Stimulated activated naive CD8-positive, alpha-beta T cell treated with anti-CD3 and anti-CD28 coated beads, Interleukin-15, amount 100 ng/mL, for 72 hours (primary cell): ENCODE measurements at regions not wholly inside any gene's neighbourhood (a gene's known extent, or its start where the extent isn't known, plus 50 kb on each side); places are given as distances from the start of the nearest gene placed in this dataset.

ENCODE experiments used
- ATAC-seq: fragments of 150-1000 bp; cut with Tn5 transposase; 2 replicates; pipeline ENCODE4 v1.10.0; 2021; ENCODE audit warnings: mild to moderate bottlenecking, moderate library complexity
- DNase-seq, 2 donors: peaks; one replicate each; pipeline ENCODE4 v3.0.0; 2021 to 2022
- H3K27ac Mint-ChIP-seq, 2 donors: one replicate each; pipeline ENCODE4 v1.8.0; 2022; ENCODE audit warnings: mild to moderate bottlenecking in 2 of 2, mixed read lengths in 2 of 2, moderate library complexity in 2 of 2
- H3K27me3 Mint-ChIP-seq: one replicate; pipeline ENCODE4 v1.8.0; 2022; ENCODE audit warnings: mixed read lengths
- H3K4me1 Mint-ChIP-seq: one replicate; pipeline ENCODE4 v1.8.0; 2022; ENCODE audit warnings: mild to moderate bottlenecking, mixed read lengths
- H3K4me3 Mint-ChIP-seq, 2 donors: one replicate each; pipeline ENCODE4 v1.8.0; 2022; ENCODE audit warnings: mild to moderate bottlenecking in 2 of 2, mixed read lengths in 2 of 2, moderate library complexity in 1 of 2
- H3K9me3 Mint-ChIP-seq, 2 donors: one replicate each; pipeline ENCODE4 v1.8.0; 2022; ENCODE audit warnings: mixed read lengths in 2 of 2

DNA sequence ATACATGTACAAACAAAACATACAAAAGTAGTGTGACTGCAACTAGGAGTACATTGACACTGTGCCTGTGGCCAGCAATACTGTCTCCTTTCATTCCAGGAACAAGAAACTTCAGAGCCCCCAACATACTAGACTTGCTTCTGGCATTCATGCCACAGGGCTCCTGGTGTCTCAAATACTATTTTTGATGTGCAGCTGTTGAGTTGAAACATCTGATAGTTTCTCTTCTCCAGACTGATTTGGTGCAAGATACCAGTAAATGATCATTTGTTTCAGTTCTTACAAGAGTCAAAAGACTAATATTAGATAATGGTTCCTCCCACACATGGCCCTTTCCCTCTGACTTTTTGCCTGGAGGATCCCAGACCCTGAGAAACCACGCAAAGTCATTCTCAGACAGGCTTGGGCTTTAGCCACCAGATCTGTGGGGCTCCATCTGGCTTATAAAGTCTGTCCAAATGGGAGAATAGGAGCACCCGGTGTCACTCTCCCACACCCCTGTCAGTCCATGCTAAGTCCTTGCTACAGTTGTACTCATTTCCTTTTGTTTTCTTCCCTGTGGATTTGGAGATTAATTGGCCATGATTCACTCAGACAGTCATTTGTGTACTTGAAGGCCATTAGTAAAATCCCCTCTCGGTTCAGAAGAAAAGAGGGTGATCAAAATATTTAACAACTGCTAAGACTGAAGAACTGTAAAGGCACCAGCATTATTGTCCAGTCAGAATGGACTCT, 163.5 kb upstream of the RUNX1 start:
- H3K4me1 Mint-ChIP-seq, result peaks cover 8% of the 10 kb centered on the region
- ATAC-seq, result no peak
- no peaks in the 10 kb centered on the region for H3K27me3 Mint-ChIP-seq
- no peak overlapping the region for H3K4me3 Mint-ChIP-seq
- no peak overlapping the region for H3K27ac Mint-ChIP-seq
- DNase-seq, result no peak
- peaks cover 6 to 19% of the 10 kb centered on the region in 2 donors for H3K9me3 Mint-ChIP-seq

GRCh38 chr21:35211782-35212181, 162.7 kb upstream of the RUNX1 start:
- no peak overlapping the region for H3K4me3 Mint-ChIP-seq

GRCh38 chr21:35210093-35210492, 161.0 kb upstream of the RUNX1 start:
- no peak for ATAC-seq
- no peaks in the 10 kb centered on the region for H3K27me3 Mint-ChIP-seq
- H3K4me3 Mint-ChIP-seq, result no peak overlapping the region
- no peak for DNase-seq
- H3K4me1 Mint-ChIP-seq, result peaks cover 19% of the 10 kb centered on the region
- H3K9me3 Mint-ChIP-seq, result peaks cover 6 to 19% of the 10 kb centered on the region in 2 donors
- no peak overlapping the region for H3K27ac Mint-ChIP-seq

More at GRCh38 chr21:35211782-35212181, 162.7 kb upstream of the RUNX1 start:
- ATAC-seq, result no peak
- H3K4me1 Mint-ChIP-seq, result peaks cover 2% of the 10 kb centered on the region
- H3K27ac Mint-ChIP-seq, result no peak overlapping the region
- H3K27me3 Mint-ChIP-seq, result no peaks in the 10 kb centered on the region
- H3K9me3 Mint-ChIP-seq, result peaks cover 6 to 19% of the 10 kb centered on the region in 2 donors
- no peak for DNase-seq

GRCh38 chr21:35208810-35209517, 159.9 kb upstream of the RUNX1 start:
- Mint-ChIP-seq H3K4me1 (peaks cover 30% of the 10 kb centered on the region), H3K27me3 (no peaks in the 10 kb centered on the region), H3K27ac (no peak overlapping the region), H3K4me3 (no peak overlapping the region), H3K9me3 (peaks cover 6 to 19% of the 10 kb centered on the region in 2 donors)
- DNase-seq (no peak), ATAC-seq (no peak)

GRCh38 chr21:35208104-35208503, 159.0 kb upstream of the RUNX1 start:
- H3K27me3 Mint-ChIP-seq, result no peaks in the 10 kb centered on the region
- peaks cover 6 to 12% of the 10 kb centered on the region in 2 donors for H3K9me3 Mint-ChIP-seq
- H3K27ac Mint-ChIP-seq, result no peak overlapping the region
- ATAC-seq (no peak), DNase-seq (no peak)
- peaks cover 36% of the 10 kb centered on the region for H3K4me1 Mint-ChIP-seq
- no peak overlapping the region for H3K4me3 Mint-ChIP-seq

- peaks cover 40% of the 10 kb centered on the region for H3K4me1 Mint-ChIP-seq
Measured at GRCh38 chr21:35207322-35207721, 158.2 kb upstream of the RUNX1 start.

GRCh38 chr21:35206141-35207125, 157.3 kb upstream of the RUNX1 start:
- Mint-ChIP-seq H3K27me3 (no peaks in the 10 kb centered on the region), H3K4me1 (peaks cover 41% of the 10 kb centered on the region), H3K27ac (peak overlapping the region; percentile 28 to 82), H3K9me3 (peaks cover 6 to 12% of the 10 kb centered on the region in 2 donors), H3K4me3 (no peak overlapping the region)
- no peak for DNase-seq
- no peak for ATAC-seq

More at GRCh38 chr21:35207322-35207721, 158.2 kb upstream of the RUNX1 start:
- H3K4me3 Mint-ChIP-seq, result no peak overlapping the region
- DNase-seq (no peak), ATAC-seq (no peak)
- peaks cover 6 to 12% of the 10 kb centered on the region in 2 donors for H3K9me3 Mint-ChIP-seq
- peak overlapping the region in 1 of 2 donors; percentile 24 for H3K27ac Mint-ChIP-seq
- H3K27me3 Mint-ChIP-seq, result no peaks in the 10 kb centered on the region

GRCh38 chr21:35204850-35205541, 155.9 kb upstream of the RUNX1 start:
- peak overlapping the region; percentile 71 to 83 for H3K4me3 Mint-ChIP-seq
- H3K27ac Mint-ChIP-seq, result peak overlapping the region; percentile 93 to 97
- peaks cover 41% of the 10 kb centered on the region for H3K4me1 Mint-ChIP-seq
- H3K9me3 Mint-ChIP-seq, result peaks cover 5 to 6% of the 10 kb centered on the region in 2 donors
- H3K27me3 Mint-ChIP-seq, result no peaks in the 10 kb centered on the region
- peak; percentile 25 to 31 for DNase-seq
- no peak for ATAC-seq

DNA sequence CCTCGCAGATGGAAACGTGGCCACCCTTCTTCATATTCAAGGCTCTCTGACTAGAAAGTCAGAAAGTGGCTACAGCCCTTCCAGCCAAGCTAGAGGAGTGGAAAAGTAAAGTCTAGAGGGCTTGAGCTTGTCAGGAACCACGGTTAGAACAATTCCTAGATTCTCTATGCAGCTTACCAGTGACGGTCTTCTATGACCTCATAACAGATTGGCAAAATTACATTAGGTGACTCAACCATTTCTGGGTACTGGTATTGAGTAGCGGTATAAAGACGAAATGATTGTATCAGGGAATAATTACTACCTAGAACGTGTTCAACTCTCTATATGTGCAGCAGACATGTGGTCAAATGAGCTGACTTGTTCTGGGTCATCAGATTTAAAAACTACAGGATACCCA, 155.0 kb upstream of the RUNX1 start:
- H3K4me3 Mint-ChIP-seq, result no peak overlapping the region
- ATAC-seq, result no peak
- no peak for DNase-seq
- H3K9me3 Mint-ChIP-seq, result peaks cover 0 to 1% of the 10 kb centered on the region in 2 donors
- H3K27ac Mint-ChIP-seq, result no peak overlapping the region
- no peaks in the 10 kb centered on the region for H3K27me3 Mint-ChIP-seq
- H3K4me1 Mint-ChIP-seq, result peaks cover 45% of the 10 kb centered on the region

- H3K27me3 Mint-ChIP-seq, result no peaks in the 10 kb centered on the region
- no peak for ATAC-seq
- H3K9me3 Mint-ChIP-seq, result no peaks in the 10 kb centered on the region
- no peak overlapping the region for H3K27ac Mint-ChIP-seq
- no peak overlapping the region for H3K4me3 Mint-ChIP-seq
- peaks cover 53% of the 10 kb centered on the region for H3K4me1 Mint-ChIP-seq
- DNase-seq, result no peak
Measured at GRCh38 chr21:35203093-35203977, 154.2 kb upstream of the RUNX1 start.

DNA sequence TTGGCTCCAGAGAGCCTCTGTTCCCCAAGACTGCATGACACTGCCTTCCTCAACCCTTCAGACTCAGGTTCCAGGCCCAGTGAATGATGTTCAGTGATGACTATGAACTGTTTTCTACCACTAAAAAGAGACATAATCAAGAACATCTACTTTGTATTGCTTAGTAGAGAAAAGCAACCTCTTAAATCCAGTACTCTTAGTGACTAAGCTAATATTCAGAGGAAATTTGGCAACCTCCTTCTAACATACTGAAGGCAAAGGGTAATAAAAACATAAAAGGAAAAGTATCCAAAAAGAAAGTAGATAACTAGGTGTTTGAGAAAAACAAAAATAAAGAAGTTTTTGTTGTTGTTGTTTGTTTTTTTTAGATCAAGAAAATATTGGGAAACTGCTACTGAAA, 153.3 kb upstream of the RUNX1 start:
- H3K9me3 Mint-ChIP-seq, result no peaks in the 10 kb centered on the region
- ATAC-seq (no peak), DNase-seq (no peak)
- peaks cover 57% of the 10 kb centered on the region for H3K4me1 Mint-ChIP-seq
- no peak overlapping the region for H3K4me3 Mint-ChIP-seq
- no peaks in the 10 kb centered on the region for H3K27me3 Mint-ChIP-seq
- peak overlapping the region in 1 of 2 donors; percentile 64 for H3K27ac Mint-ChIP-seq

GRCh38 chr21:35201799-35202198, 152.7 kb upstream of the RUNX1 start:
- DNase-seq (no peak), ATAC-seq (no peak)
- H3K9me3 Mint-ChIP-seq, result peaks cover 0 to 5% of the 10 kb centered on the region in 2 donors
- H3K27ac Mint-ChIP-seq, result no peak overlapping the region
- H3K27me3 Mint-ChIP-seq, result no peaks in the 10 kb centered on the region
- no peak overlapping the region for H3K4me3 Mint-ChIP-seq
- H3K4me1 Mint-ChIP-seq, result peaks cover 55% of the 10 kb centered on the region

- H3K9me3 Mint-ChIP-seq, result peaks cover 4 to 5% of the 10 kb centered on the region in 2 donors
- ATAC-seq (no peak), DNase-seq (no peak)
- H3K4me1 Mint-ChIP-seq, result peaks cover 50% of the 10 kb centered on the region
- H3K27ac Mint-ChIP-seq, result no peak overlapping the region
- no peak overlapping the region for H3K4me3 Mint-ChIP-seq
- H3K27me3 Mint-ChIP-seq, result no peaks in the 10 kb centered on the region
Measured at GRCh38 chr21:35201288-35201687, 152.2 kb upstream of the RUNX1 start.

DNA sequence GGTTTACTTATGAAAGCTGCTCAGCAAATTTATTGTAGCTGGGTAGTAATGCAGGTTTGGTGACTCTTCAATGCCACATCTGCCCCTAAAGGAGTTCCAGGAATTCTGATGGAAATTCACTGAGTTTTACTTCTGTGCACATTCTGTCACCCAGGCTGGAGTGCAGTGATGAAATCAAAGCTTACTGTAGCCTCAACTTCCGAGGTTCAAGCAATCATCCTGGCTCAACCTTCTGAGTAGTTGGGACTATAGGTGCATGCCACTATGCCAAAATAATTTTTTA, 150.6 kb upstream of the RUNX1 start:
- no peaks in the 10 kb centered on the region for H3K27me3 Mint-ChIP-seq
- ATAC-seq, result no peak
- no peak for DNase-seq
- H3K4me1 Mint-ChIP-seq, result peaks cover 34% of the 10 kb centered on the region
- peaks cover 8 to 11% of the 10 kb centered on the region in 2 donors for H3K9me3 Mint-ChIP-seq
- no peak overlapping the region for H3K4me3 Mint-ChIP-seq
- H3K27ac Mint-ChIP-seq, result no peak overlapping the region
